ENCODE measurements at regions not wholly inside any gene's neighbourhood (a gene's known extent, or its start where the extent isn't known, plus 50 kb on each side); places are given as distances from the start of the nearest gene placed in this dataset.
A peak's percentile ranks its signal among the peaks of the same experiment; 100 is the strongest.

GRCh38 chr4:100114909-100115308 lies 75.4 kb downstream of the DDIT4L start:
- H3K4me3 ChIP-seq: no peak overlapping the region
- peaks cover 37% of the 10 kb centered on the region for H3K4me1 Mint-ChIP-seq
- no peak for ATAC-seq

More at GRCh38 chr4:100114909-100115308, 75.4 kb downstream of the DDIT4L start:
- H3K27ac ChIP-seq (ENCODE audit: low read depth): no peak overlapping the region
- Mint-ChIP-seq H3K4me3 (no peak overlapping the region), H3K9me3 (no peaks in the 10 kb centered on the region; the same call in 2 of the 3 replicates), H3K27me3 (ENCODE audit: insufficient read depth, low read depth, poor library complexity) (peaks cover 4% of the 10 kb centered on the region), H3K36me3 (ENCODE audit: low read depth) (no peaks in the 10 kb centered on the region), H3K27ac (no peak overlapping the region)
- DNase-seq (ENCODE audit: low spot score): no peak
- peaks cover 32% of the 10 kb centered on the region for H3K27me3 ChIP-seq (ENCODE audit: insufficient read depth)
- H2AFZ ChIP-seq: no peak overlapping the region
- no peaks in the 10 kb centered on the region for H3K79me2 ChIP-seq (replicated peaks; ENCODE audit: insufficient read depth)
- H3F3A ChIP-seq (replicated peaks; ENCODE audit: low read depth): no peaks in the 10 kb centered on the region; the same call in 1 of the 2 replicates
- TF ChIP-seq CTCF (conservative IDR thresholded peaks at IDR 0.05; ENCODE audit: low read depth in 2 of 2) (no peak), JUNB (IDR thresholded peaks at IDR 0.05; ENCODE audit: unreplicated experiment) (no peak), REST (IDR thresholded peaks at IDR 0.05; ENCODE audit: unreplicated experiment) (no peak), EZH2 (IDR thresholded peaks at IDR 0.05; ENCODE audit: low read depth, unreplicated experiment) (no peak), ETS1 (IDR thresholded peaks at IDR 0.05) (no peak), CREB1 (CRISPR knock-in tag; IDR thresholded peaks at IDR 0.05; ENCODE audit: low read depth) (no peak), ZNF114 (CRISPR knock-in tag; IDR thresholded peaks at IDR 0.05) (no peak), STAT1 (IDR thresholded peaks at IDR 0.05; ENCODE audit: unreplicated experiment) (no peak), NANOG (IDR thresholded peaks at IDR 0.05; ENCODE audit: borderline replicate concordance) (no peak), ZNF462 (CRISPR knock-in tag; IDR thresholded peaks at IDR 0.05) (no peak), POLR2AphosphoS5 (IDR thresholded peaks at IDR 0.05; ENCODE audit: low read depth) (no peak), EZH2phosphoT487 (IDR thresholded peaks at IDR 0.05; ENCODE audit: unreplicated experiment) (no peak), ZNF331 (CRISPR knock-in tag; IDR thresholded peaks at IDR 0.05; ENCODE audit: low read depth) (no peak)
- H3K4me2 ChIP-seq: peak overlapping the region; percentile 59
- H4K20me1 ChIP-seq (replicated peaks; ENCODE audit: insufficient read depth): no peaks in the 10 kb centered on the region
- H3K4me1 ChIP-seq (ENCODE audit: insufficient read depth): peaks cover 43% of the 10 kb centered on the region
- H3K9me2 ChIP-seq (ENCODE audit: insufficient read depth): no peaks in the 10 kb centered on the region; the same call in 1 of the 2 replicates
- no peaks in the 10 kb centered on the region for H3K36me3 ChIP-seq (ENCODE audit: insufficient read depth)

Data from GM23338 (cell line).